ENCODE measurements at regions not wholly inside any gene's neighbourhood (a gene's known extent, or its start where the extent isn't known, plus 50 kb on each side); places are given as distances from the start of the nearest gene placed in this dataset.

DNA sequence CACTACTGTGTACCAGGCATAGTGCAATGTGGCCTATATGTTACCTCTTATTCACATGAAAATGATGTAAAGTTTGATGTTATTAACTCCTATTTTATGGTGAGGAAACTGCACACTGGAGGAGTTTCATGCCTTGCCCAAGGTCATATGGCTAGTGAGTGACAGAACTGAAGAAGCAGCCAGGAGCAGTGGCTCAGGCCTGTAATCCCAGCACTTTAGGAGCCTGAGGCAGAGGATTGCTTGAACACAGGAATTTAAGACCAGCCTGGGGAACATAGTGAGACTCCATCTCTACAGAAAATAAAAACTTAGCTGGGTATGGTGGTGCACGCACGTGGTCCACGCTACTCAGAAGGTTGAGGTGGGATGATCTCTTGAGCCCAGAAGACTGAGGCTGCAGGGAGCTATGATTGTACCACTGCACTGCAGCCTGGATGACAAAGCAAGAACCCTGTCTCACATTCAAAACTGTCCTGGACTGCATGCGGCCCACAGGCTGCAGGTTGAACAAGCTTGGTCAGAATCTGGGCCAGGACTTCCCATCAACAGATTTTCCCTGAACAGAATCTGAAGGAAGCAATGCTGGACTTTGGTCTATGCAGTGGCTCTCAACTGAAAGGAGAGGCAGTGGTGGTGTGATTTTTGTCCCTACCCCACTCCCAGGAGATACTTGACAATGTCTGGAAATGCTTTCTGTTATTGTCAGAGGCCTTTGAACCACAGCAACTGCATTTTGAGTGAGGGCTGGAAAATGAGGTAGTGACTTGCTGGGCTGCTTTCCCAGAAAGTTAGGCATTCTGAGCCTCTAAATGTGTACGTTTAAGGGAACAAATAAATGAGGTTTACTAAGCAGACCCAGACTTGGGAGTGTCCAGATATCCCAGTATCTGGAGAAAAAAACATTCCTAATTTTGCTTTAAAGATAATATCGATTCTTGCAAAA is 479.5 kb downstream of the TMEM114 start:
- no peaks in the 10 kb centered on the region for H3K4me1 ChIP-seq
- no peaks in the 10 kb centered on the region for H3K36me3 ChIP-seq
- DNase-seq, result no peak
- H3K4me3 ChIP-seq (ENCODE audit: low read depth, low read length), result no peak overlapping the region
- H3K9me3 ChIP-seq, result no peaks in the 10 kb centered on the region
- no peaks in the 10 kb centered on the region for H3K27me3 ChIP-seq
- TF ChIP-seq, protein P1, sequence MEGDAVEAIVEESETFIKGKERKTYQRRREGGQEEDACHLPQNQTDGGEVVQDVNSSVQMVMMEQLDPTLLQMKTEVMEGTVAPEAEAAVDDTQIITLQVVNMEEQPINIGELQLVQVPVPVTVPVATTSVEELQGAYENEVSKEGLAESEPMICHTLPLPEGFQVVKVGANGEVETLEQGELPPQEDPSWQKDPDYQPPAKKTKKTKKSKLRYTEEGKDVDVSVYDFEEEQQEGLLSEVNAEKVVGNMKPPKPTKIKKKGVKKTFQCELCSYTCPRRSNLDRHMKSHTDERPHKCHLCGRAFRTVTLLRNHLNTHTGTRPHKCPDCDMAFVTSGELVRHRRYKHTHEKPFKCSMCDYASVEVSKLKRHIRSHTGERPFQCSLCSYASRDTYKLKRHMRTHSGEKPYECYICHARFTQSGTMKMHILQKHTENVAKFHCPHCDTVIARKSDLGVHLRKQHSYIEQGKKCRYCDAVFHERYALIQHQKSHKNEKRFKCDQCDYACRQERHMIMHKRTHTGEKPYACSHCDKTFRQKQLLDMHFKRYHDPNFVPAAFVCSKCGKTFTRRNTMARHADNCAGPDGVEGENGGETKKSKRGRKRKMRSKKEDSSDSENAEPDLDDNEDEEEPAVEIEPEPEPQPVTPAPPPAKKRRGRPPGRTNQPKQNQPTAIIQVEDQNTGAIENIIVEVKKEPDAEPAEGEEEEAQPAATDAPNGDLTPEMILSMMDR (IDR thresholded peaks at IDR 0.05; ENCODE audit: low read depth, low read length), result no peak

DNA sequence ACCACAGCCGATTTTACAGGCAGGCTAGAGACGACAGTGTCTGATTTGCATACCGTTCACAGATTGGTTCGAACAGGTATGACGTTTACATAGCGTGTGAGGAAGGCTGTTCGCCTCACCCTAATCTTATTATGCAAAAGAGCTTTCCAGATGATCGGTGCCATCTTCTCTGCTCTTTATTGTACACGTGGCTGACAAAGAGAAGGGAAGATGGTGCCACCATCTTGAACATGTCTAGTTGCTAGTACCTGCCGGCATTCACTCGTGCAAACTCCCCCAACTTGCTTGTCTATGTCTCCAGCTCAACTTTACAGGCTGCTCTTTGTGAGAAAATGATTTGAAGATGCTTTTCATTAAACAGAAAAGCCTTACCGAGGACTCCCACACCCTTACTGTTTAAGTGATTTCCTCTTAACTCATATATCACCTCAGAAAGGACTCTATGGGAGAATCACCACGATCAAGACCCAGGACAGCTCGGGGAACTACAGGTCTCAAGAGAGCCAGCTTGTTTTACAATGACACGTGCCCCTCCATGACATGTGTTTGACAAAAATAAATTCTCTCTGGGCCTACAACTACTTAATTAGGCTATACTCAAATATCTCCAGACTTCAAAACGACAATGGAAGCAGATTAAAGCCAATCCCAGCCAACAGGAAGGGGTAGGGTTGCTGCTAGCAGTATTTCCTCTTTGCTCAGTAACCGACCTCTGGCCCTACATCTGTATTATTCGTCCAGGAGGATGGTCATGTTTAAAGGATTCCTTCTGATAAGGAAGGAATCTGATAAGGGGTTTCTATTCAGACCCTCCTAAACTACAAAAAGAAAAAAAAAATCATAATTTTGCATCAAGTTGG is 480.6 kb downstream of the TMEM114 start:
- Histone ChIP-seq H3K9me3 (no peaks in the 10 kb centered on the region), H3K27me3 (no peaks in the 10 kb centered on the region), H3K36me3 (no peaks in the 10 kb centered on the region), H3K4me3 (ENCODE audit: low read depth, low read length) (no peak overlapping the region), H3K4me1 (no peaks in the 10 kb centered on the region)
- TF ChIP-seq, protein P1 (IDR thresholded peaks at IDR 0.05; ENCODE audit: low read depth, low read length), result no peak
- DNase-seq, result peak; percentile 42

DNA sequence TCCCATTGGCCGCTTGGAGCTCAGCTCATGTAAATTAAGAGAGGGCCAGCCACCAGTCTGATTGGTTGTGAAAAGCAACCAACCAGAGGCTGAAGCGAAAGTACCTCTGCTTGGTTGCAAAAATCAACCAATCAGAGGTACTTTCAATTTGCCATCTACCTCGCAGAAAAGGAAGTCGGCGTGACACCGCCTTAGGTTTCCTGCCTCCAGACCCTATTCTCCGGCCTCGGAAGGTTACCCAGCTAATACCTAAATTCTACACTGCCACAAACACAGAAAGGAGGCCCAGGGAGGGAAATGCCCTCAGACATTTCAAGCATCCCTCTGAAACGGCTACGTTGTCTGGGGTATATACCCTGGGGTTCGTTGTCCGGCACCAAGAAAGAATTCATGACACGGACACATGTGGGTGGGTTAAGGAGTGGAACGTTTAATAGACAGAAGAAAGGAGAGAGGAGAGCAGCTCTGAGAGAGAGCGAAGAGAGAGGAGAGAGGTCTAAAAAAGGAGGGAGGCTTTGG is 481.3 kb downstream of the TMEM114 start:
- H3K36me3 ChIP-seq, result no peaks in the 10 kb centered on the region
- H3K9me3 ChIP-seq, result no peaks in the 10 kb centered on the region
- peak; percentile 12 for DNase-seq
- H3K4me1 ChIP-seq, result no peaks in the 10 kb centered on the region
- H3K27me3 ChIP-seq, result no peaks in the 10 kb centered on the region
- TF ChIP-seq, protein P1 (IDR thresholded peaks at IDR 0.05; ENCODE audit: low read depth, low read length), result no peak
- H3K4me3 ChIP-seq (ENCODE audit: low read depth, low read length), result peak overlapping the region; percentile 26

DNA sequence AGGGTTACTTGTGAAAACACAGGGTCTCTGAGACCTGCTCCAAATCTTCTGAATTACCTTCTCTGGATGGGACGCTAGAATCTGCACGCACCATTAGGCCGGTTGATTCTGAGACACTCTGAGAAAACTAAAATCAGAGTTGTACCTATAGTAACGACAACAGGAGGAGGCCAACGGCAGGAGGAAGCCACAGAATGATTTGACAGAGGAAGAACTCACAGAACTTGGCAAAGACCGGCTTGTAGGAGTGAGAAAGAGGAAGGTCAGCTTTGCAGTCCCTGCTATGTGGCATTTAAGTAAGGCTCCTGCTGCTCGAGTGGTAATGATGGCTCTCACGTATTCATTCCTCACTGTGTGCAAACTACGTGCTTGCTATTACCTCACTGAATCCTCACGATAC is 483.0 kb downstream of the TMEM114 start:
- H3K27me3 ChIP-seq, result no peaks in the 10 kb centered on the region
- H3K4me1 ChIP-seq, result no peaks in the 10 kb centered on the region
- DNase-seq, result no peak
- TF ChIP-seq, protein P1 (IDR thresholded peaks at IDR 0.05; ENCODE audit: low read depth, low read length), result no peak
- H3K9me3 ChIP-seq, result no peaks in the 10 kb centered on the region
- H3K4me3 ChIP-seq (ENCODE audit: low read depth, low read length), result no peak overlapping the region
- H3K36me3 ChIP-seq, result no peaks in the 10 kb centered on the region

DNA sequence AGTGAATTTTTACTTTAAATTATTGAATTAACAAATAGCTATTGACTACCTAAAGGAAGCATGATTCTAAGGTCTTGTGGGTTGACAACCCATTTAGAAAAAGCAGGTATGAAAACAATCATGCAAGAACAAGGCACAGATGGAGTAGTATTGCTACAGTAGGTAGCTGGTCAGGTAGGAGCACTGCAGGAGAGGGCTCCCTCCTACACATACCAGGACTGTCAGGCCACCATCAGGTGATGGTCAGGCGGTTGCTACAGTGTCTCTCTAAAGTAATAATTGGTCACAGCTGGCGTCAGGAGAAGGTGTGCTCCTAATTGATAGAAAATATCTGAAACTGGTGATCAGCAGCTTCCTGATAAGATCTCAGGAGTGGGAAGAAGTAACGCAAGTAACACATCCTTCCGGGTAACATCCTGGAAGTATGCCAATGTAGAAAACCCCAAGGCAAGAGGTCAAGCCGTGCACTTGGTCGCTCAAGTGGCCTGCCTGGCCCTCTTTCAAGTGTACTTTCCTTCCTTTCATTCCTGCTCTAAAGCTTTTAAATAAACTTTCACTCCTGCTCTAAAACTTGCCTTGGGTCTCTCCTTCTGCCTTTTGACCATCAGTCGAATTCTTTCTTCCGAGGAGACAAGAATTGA is 486.5 kb downstream of the TMEM114 start:
- Histone ChIP-seq H3K27me3 (no peaks in the 10 kb centered on the region), H3K4me3 (ENCODE audit: low read depth, low read length) (no peak overlapping the region), H3K36me3 (no peaks in the 10 kb centered on the region), H3K9me3 (no peaks in the 10 kb centered on the region), H3K4me1 (no peaks in the 10 kb centered on the region)
- TF ChIP-seq, protein P1 (IDR thresholded peaks at IDR 0.05; ENCODE audit: low read depth, low read length), result no peak
- DNase-seq, result no peak

Measured in BE2C (cell line).